ENCODE measurements at regions not wholly inside any gene's neighbourhood (a gene's known extent, or its start where the extent isn't known, plus 50 kb on each side); places are given as distances from the start of the nearest gene placed in this dataset.

DNA sequence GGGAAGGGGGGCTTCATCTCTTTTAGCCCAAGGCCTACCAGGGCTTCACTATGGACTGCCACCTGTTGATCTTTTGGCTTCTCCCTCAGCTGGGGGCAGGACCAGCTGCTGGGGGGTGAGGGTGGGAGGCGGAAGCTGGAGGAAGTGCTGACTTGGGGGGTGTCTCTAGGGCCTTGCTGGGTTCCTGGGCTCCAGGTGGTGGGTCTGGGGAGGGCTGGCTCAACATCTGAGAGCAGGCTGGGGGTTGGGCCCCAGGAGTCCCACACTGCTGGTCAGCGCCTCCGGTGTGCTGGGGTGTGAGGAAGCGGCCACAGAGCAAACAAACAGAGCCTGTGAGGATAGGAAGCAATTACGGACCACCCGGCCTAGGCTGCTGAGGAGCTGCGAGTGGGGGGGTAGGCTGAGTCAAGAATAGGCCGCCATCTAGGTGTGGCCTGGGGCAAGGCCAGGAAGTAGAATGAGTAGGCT lies 85.7 kb downstream of the EFNB1 start:
- no peak overlapping the region for H3K27ac ChIP-seq (ENCODE audit: insufficient read depth, low read length)
- H3K27me3 ChIP-seq (ENCODE audit: control insufficient read depth, insufficient read depth, low read length) = no peaks in the 10 kb centered on the region
- no peaks in the 10 kb centered on the region for H3K4me1 ChIP-seq (ENCODE audit: control insufficient read depth, extremely low read depth, insufficient read depth, low read length)
- no peak for DNase-seq (ENCODE audit: low read depth in 2 of 2)
- no peak overlapping the region for H3K4me2 ChIP-seq (ENCODE audit: extremely low read depth, insufficient read depth, low read length)
- H2AFZ ChIP-seq (ENCODE audit: low read length) = no peak overlapping the region
- no peak overlapping the region for H3K9ac ChIP-seq (ENCODE audit: insufficient read depth, low read length)
- H3K4me3 ChIP-seq (replicated peaks in 1 of 4; ENCODE audit: control extremely low read depth in 1 of 4, insufficient read depth in 1 of 4, low read depth in 3 of 4, low read length in 4 of 4) = no peak overlapping the region
- no peaks in the 10 kb centered on the region for H3K79me2 ChIP-seq (ENCODE audit: control insufficient read depth, insufficient read depth, low read length)
- no peaks in the 10 kb centered on the region for H3K9me3 ChIP-seq (ENCODE audit: control insufficient read depth, insufficient read depth, low read depth, low read length)
- H4K20me1 ChIP-seq (ENCODE audit: control insufficient read depth, extremely low read depth, insufficient read depth, low read length) = no peaks in the 10 kb centered on the region
- TF ChIP-seq, protein P1, sequence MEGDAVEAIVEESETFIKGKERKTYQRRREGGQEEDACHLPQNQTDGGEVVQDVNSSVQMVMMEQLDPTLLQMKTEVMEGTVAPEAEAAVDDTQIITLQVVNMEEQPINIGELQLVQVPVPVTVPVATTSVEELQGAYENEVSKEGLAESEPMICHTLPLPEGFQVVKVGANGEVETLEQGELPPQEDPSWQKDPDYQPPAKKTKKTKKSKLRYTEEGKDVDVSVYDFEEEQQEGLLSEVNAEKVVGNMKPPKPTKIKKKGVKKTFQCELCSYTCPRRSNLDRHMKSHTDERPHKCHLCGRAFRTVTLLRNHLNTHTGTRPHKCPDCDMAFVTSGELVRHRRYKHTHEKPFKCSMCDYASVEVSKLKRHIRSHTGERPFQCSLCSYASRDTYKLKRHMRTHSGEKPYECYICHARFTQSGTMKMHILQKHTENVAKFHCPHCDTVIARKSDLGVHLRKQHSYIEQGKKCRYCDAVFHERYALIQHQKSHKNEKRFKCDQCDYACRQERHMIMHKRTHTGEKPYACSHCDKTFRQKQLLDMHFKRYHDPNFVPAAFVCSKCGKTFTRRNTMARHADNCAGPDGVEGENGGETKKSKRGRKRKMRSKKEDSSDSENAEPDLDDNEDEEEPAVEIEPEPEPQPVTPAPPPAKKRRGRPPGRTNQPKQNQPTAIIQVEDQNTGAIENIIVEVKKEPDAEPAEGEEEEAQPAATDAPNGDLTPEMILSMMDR (conservative IDR thresholded peaks at IDR 0.05 in 1 of 2, IDR thresholded peaks at IDR 0.05 in 1 of 2; ENCODE audit: low read depth in 1 of 2, low read length in 2 of 2) = no peak
- no peak for TF ChIP-seq EZH2 (IDR thresholded peaks at IDR 0.05; ENCODE audit: low read length, missing control alignments)
- no peaks in the 10 kb centered on the region for H3K36me3 ChIP-seq (ENCODE audit: control insufficient read depth, insufficient read depth, low read length)

DNA sequence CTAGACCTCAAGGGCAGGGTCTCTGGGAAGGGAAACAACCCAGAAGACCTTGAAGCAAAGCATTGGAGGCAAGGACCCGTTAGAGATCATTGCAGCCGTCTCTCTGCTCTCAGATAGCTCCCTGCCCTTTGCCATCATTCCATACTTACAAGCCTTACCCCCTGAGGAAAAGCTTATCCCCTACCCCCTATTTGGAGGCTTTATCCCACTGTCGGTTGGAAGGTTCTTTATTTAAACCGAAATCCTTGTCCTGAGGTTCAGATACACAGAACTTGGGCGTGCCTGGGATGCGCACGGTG lies 84.4 kb downstream of the EFNB1 start:
- H3K4me1 ChIP-seq (ENCODE audit: control insufficient read depth, extremely low read depth, insufficient read depth, low read length) = no peaks in the 10 kb centered on the region
- no peak overlapping the region for H3K4me3 ChIP-seq (replicated peaks in 1 of 4; ENCODE audit: control extremely low read depth in 1 of 4, insufficient read depth in 1 of 4, low read depth in 3 of 4, low read length in 4 of 4)
- H3K27ac ChIP-seq (ENCODE audit: insufficient read depth, low read length) = no peak overlapping the region
- no peaks in the 10 kb centered on the region for H3K27me3 ChIP-seq (ENCODE audit: control insufficient read depth, insufficient read depth, low read length)
- TF ChIP-seq, protein P1 (conservative IDR thresholded peaks at IDR 0.05 in 1 of 2, IDR thresholded peaks at IDR 0.05 in 1 of 2; ENCODE audit: low read depth in 1 of 2, low read length in 2 of 2) = no peak
- no peak for TF ChIP-seq EZH2 (IDR thresholded peaks at IDR 0.05; ENCODE audit: low read length, missing control alignments)
- no peaks in the 10 kb centered on the region for H4K20me1 ChIP-seq (ENCODE audit: control insufficient read depth, extremely low read depth, insufficient read depth, low read length)
- no peaks in the 10 kb centered on the region for H3K9me3 ChIP-seq (ENCODE audit: control insufficient read depth, insufficient read depth, low read depth, low read length)
- no peak overlapping the region for H3K9ac ChIP-seq (ENCODE audit: insufficient read depth, low read length)
- no peak overlapping the region for H3K4me2 ChIP-seq (ENCODE audit: extremely low read depth, insufficient read depth, low read length)
- DNase-seq (ENCODE audit: low read depth in 2 of 2) = no peak
- H3K36me3 ChIP-seq (ENCODE audit: control insufficient read depth, insufficient read depth, low read length) = no peaks in the 10 kb centered on the region
- no peaks in the 10 kb centered on the region for H3K79me2 ChIP-seq (ENCODE audit: control insufficient read depth, insufficient read depth, low read length)
- no peak overlapping the region for H2AFZ ChIP-seq (ENCODE audit: low read length)

DNA sequence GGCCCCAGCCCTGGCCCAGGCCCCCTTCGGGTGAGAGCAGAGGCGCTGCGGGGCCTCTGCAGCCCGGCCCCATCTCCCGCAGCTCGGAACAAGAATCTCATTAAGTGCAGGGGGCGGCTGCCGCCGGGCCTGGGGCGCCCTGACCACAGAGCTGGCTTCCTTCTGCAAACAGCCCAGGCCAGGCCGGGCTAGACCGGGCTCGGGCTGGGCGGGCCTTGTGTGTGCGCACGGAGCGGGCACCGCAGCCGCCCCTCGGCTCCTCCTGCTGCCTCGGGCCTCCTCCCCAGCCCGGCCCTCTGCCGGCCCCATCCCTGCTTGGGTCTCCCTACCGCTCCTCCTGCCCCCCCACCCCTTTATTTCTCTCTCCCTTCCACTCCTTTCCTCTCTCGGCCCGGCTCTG lies 83.3 kb downstream of the EFNB1 start:
- no peaks in the 10 kb centered on the region for H3K79me2 ChIP-seq (ENCODE audit: control insufficient read depth, insufficient read depth, low read length)
- no peak for TF ChIP-seq EZH2 (IDR thresholded peaks at IDR 0.05; ENCODE audit: low read length, missing control alignments)
- TF ChIP-seq, protein P1 (conservative IDR thresholded peaks at IDR 0.05 in 1 of 2, IDR thresholded peaks at IDR 0.05 in 1 of 2; ENCODE audit: low read depth in 1 of 2, low read length in 2 of 2) = no peak
- H3K4me1 ChIP-seq (ENCODE audit: control insufficient read depth, extremely low read depth, insufficient read depth, low read length) = no peaks in the 10 kb centered on the region
- no peak overlapping the region for H2AFZ ChIP-seq (ENCODE audit: low read length)
- H3K27ac ChIP-seq (ENCODE audit: insufficient read depth, low read length) = no peak overlapping the region
- peak in 1 of 2 donors; percentile 34 for DNase-seq (ENCODE audit: low read depth in 2 of 2)
- H4K20me1 ChIP-seq (ENCODE audit: control insufficient read depth, extremely low read depth, insufficient read depth, low read length) = no peaks in the 10 kb centered on the region
- no peaks in the 10 kb centered on the region for H3K27me3 ChIP-seq (ENCODE audit: control insufficient read depth, insufficient read depth, low read length)
- no peaks in the 10 kb centered on the region for H3K9me3 ChIP-seq (ENCODE audit: control insufficient read depth, insufficient read depth, low read depth, low read length)
- H3K4me2 ChIP-seq (ENCODE audit: extremely low read depth, insufficient read depth, low read length) = no peak overlapping the region
- H3K4me3 ChIP-seq (replicated peaks in 1 of 4; ENCODE audit: control extremely low read depth in 1 of 4, insufficient read depth in 1 of 4, low read depth in 3 of 4, low read length in 4 of 4) = no peak overlapping the region
- H3K36me3 ChIP-seq (ENCODE audit: control insufficient read depth, insufficient read depth, low read length) = no peaks in the 10 kb centered on the region
- H3K9ac ChIP-seq (ENCODE audit: insufficient read depth, low read length) = no peak overlapping the region
